H7 (cell line): ENCODE measurements at regions not wholly inside any gene's neighbourhood (a gene's known extent, or its start where the extent isn't known, plus 50 kb on each side); places are given as distances from the start of the nearest gene placed in this dataset.
"Not testable (repeated sequence)": the region's sequence is repeated elsewhere in the genome, so short reads cannot be mapped to it uniquely, and the experiment has no call there.

Source experiments
- DNase-seq: peaks from one replicate; pipeline ENCODE4 v3.0.0; 2012
- H3K27me3 ChIP-seq: 2 replicates; pipeline ENCODE4 v1.6.0; 2011; ENCODE audit warnings: mild to moderate bottlenecking, low read length; ENCODE audit not compliant: control insufficient read depth, insufficient read depth
- H3K36me3 ChIP-seq: replicated peaks from 2 replicates; pipeline ENCODE4 v1.5.1; 2011; ENCODE audit warnings: low read length; ENCODE audit not compliant: control insufficient read depth, insufficient read depth
- H3K4me3 ChIP-seq: 2 replicates; pipeline ENCODE4 v1.5.1; 2011; ENCODE audit warnings: low read depth, mild to moderate bottlenecking, control low read depth, low read length, moderate library complexity; ENCODE audit not compliant: insufficient read depth

- no peak for DNase-seq
- Histone ChIP-seq H3K27me3 (no peaks in the 10 kb centered on the region), H3K36me3 (no peaks in the 10 kb centered on the region), H3K4me3 (no peak overlapping the region)
Observed at GRCh38 chr6:68040312-68040778, 594.7 kb upstream of the ADGRB3 start.

- no peak overlapping the region for H3K4me3 ChIP-seq
- no peak for DNase-seq
- H3K27me3 ChIP-seq, result no peaks in the 10 kb centered on the region
- H3K36me3 ChIP-seq, result no peaks in the 10 kb centered on the region
Observed at GRCh38 chr6:68039641-68040311, 595.3 kb upstream of the ADGRB3 start.

- H3K27me3 ChIP-seq, result no peaks in the 10 kb centered on the region
- H3K36me3 ChIP-seq, result no peaks in the 10 kb centered on the region; the same call in 1 of the 2 replicates
- peak; percentile 28 for DNase-seq
- H3K4me3 ChIP-seq, result no peak overlapping the region
Observed at GRCh38 chr6:68038815-68039408, 596.2 kb upstream of the ADGRB3 start.

GRCh38 chr6:68032217-68032616, 602.9 kb upstream of the ADGRB3 start:
- no peaks in the 10 kb centered on the region; the same call in 1 of the 2 replicates for H3K36me3 ChIP-seq
- no peak for DNase-seq
- no peaks in the 10 kb centered on the region for H3K27me3 ChIP-seq
- no peak overlapping the region for H3K4me3 ChIP-seq

- Histone ChIP-seq H3K27me3 (no peaks in the 10 kb centered on the region), H3K4me3 (no peak overlapping the region), H3K36me3 (no peaks in the 10 kb centered on the region; the same call in 1 of the 2 replicates)
- DNase-seq, result no peak
Observed at GRCh38 chr6:68031054-68031453, 604.0 kb upstream of the ADGRB3 start.

GRCh38 chr6:68026483-68026882, 608.6 kb upstream of the ADGRB3 start:
- DNase-seq, result no peak
- Histone ChIP-seq H3K36me3 (no peaks in the 10 kb centered on the region), H3K27me3 (no peaks in the 10 kb centered on the region), H3K4me3 (no peak overlapping the region)

- no peak for DNase-seq
- Histone ChIP-seq H3K27me3 (no peaks in the 10 kb centered on the region), H3K4me3 (no peak overlapping the region), H3K36me3 (no peaks in the 10 kb centered on the region)
Observed at GRCh38 chr6:68025764-68026163, 609.3 kb upstream of the ADGRB3 start.

- Histone ChIP-seq H3K36me3 (no peaks in the 10 kb centered on the region), H3K27me3 (no peaks in the 10 kb centered on the region), H3K4me3 (no peak overlapping the region)
- DNase-seq, result no peak
Observed at GRCh38 chr6:68024570-68025269, 610.4 kb upstream of the ADGRB3 start.

- H3K4me3 ChIP-seq, DNase-seq, H3K36me3 ChIP-seq, H3K27me3 ChIP-seq: not testable (repeated sequence)
Observed at GRCh38 chr6:68022968-68023367, 612.1 kb upstream of the ADGRB3 start.

- DNase-seq, result no peak
Observed at GRCh38 chr6:68013780-68014515, 621.1 kb upstream of the ADGRB3 start.

GRCh38 chr6:68012822-68013221, 622.3 kb upstream of the ADGRB3 start:
- DNase-seq, result no peak
- Histone ChIP-seq H3K27me3 (no peaks in the 10 kb centered on the region), H3K36me3 (no peaks in the 10 kb centered on the region), H3K4me3 (no peak overlapping the region)

More at GRCh38 chr6:68013780-68014515, 621.1 kb upstream of the ADGRB3 start:
- no peaks in the 10 kb centered on the region for H3K27me3 ChIP-seq
- no peaks in the 10 kb centered on the region for H3K36me3 ChIP-seq
- H3K4me3 ChIP-seq, result no peak overlapping the region

GRCh38 chr6:68010936-68011335, 624.1 kb upstream of the ADGRB3 start:
- Histone ChIP-seq H3K27me3 (no peaks in the 10 kb centered on the region), H3K4me3 (no peak overlapping the region), H3K36me3 (no peaks in the 10 kb centered on the region)
- no peak for DNase-seq

GRCh38 chr6:68008445-68008844, 626.6 kb upstream of the ADGRB3 start:
- H3K36me3 ChIP-seq, result no peaks in the 10 kb centered on the region
- no peaks in the 10 kb centered on the region for H3K27me3 ChIP-seq
- DNase-seq, result no peak
- no peak overlapping the region for H3K4me3 ChIP-seq

- Histone ChIP-seq H3K4me3 (no peak overlapping the region), H3K36me3 (no peaks in the 10 kb centered on the region), H3K27me3 (no peaks in the 10 kb centered on the region)
- DNase-seq, result no peak
Observed at GRCh38 chr6:68007717-68008116, 627.4 kb upstream of the ADGRB3 start.
